ENCODE measurements at regions not wholly inside any gene's neighbourhood (a gene's known extent, or its start where the extent isn't known, plus 50 kb on each side); places are given as distances from the start of the nearest gene placed in this dataset.

DNA sequence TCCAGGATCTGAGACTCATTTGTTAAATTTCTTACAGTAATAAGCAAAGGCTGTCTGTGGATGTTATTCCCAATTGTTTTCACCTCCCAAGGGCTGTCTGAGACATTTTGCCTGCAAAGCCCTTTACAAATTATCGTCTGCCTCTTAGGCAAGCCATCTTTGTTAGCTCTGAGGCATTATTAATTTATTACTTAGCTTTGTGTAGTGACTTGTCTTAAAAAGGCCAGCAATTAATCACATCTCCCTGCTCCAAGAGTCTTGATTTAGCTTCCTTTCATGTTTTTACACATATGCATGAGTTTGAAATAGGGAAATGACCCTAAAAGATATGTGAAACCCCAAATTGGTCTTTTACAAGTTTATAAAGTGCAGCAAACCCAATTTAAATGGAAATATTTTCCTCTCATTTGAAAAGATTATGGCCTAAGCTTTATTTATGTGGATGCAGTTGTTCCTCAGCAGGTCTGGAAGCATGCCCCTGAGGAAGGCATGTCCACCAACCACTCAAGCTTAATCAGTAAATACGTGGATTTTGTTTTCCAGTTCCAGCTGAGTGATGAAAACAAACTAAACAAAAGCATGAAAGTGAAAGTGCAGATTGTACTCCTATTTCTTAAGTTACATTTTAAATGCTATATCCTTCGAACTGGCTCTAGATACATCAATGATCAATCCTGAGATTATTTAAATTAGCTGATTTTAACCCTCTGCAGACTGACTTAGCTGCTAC, 173.6 kb upstream of the LNX1 start:
- Mint-ChIP-seq H3K27me3 (ENCODE audit: low read depth in 3 of 3) (peaks cover 0 to 3% (median 2%) of the 10 kb centered on the region in 3 donors), H3K36me3 (no peaks in the 10 kb centered on the region), H3K4me3 (no peak overlapping the region), H3K9me3 (peaks cover 0 to 4% (median 0%) of the 10 kb centered on the region in 7 donors), H3K4me1 (no peaks in the 10 kb centered on the region), H3K27ac (no peak overlapping the region)
- Histone ChIP-seq H3K27ac (ENCODE audit: low read depth in 1 of 2, low read length in 2 of 2) (no peak overlapping the region), H3K9ac (ENCODE audit: insufficient read depth, low read length, poor library complexity, severe bottlenecking) (no peak overlapping the region), H3K4me3 (replicated peaks in 1 of 3; ENCODE audit: low read depth in 2 of 3, low read length in 3 of 3) (no peak overlapping the region), H3K79me2 (ENCODE audit: insufficient read depth, low read length) (no peaks in the 10 kb centered on the region), H3K36me3 (replicated peaks in 1 of 2; ENCODE audit: control insufficient read depth in 1 of 2, insufficient read depth in 2 of 2, low read length in 2 of 2) (no peaks in the 10 kb centered on the region), H2AFZ (ENCODE audit: insufficient read depth, low read depth, low read length, poor library complexity, severe bottlenecking) (no peak overlapping the region), H3K9me3 (replicated peaks in 1 of 2; ENCODE audit: control insufficient read depth in 1 of 2, insufficient read depth in 1 of 2, low read length in 2 of 2) (no peaks in the 10 kb centered on the region), H3K4me2 (replicated peaks; ENCODE audit: extremely low read depth, low read length, poor library complexity, severe bottlenecking) (no peak overlapping the region), H3K27me3 (ENCODE audit: control insufficient read depth in 2 of 2, insufficient read depth in 2 of 2, low read length in 2 of 2) (no peaks in the 10 kb centered on the region), H4K20me1 (ENCODE audit: insufficient read depth, low read length) (no peaks in the 10 kb centered on the region), H3K4me1 (ENCODE audit: control insufficient read depth in 1 of 2, insufficient read depth in 2 of 2, low read length in 2 of 2) (no peaks in the 10 kb centered on the region)
- no peak for DNase-seq
- no CpG with 5 or more reads among the region's 3 CpGs for WGBS (ENCODE audit: insufficient coverage)
- TF ChIP-seq, protein P1, sequence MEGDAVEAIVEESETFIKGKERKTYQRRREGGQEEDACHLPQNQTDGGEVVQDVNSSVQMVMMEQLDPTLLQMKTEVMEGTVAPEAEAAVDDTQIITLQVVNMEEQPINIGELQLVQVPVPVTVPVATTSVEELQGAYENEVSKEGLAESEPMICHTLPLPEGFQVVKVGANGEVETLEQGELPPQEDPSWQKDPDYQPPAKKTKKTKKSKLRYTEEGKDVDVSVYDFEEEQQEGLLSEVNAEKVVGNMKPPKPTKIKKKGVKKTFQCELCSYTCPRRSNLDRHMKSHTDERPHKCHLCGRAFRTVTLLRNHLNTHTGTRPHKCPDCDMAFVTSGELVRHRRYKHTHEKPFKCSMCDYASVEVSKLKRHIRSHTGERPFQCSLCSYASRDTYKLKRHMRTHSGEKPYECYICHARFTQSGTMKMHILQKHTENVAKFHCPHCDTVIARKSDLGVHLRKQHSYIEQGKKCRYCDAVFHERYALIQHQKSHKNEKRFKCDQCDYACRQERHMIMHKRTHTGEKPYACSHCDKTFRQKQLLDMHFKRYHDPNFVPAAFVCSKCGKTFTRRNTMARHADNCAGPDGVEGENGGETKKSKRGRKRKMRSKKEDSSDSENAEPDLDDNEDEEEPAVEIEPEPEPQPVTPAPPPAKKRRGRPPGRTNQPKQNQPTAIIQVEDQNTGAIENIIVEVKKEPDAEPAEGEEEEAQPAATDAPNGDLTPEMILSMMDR (IDR thresholded peaks at IDR 0.05), result no peak
- intact Hi-C loops (cut with micrococcal nuclease), result no loop called here

DNA sequence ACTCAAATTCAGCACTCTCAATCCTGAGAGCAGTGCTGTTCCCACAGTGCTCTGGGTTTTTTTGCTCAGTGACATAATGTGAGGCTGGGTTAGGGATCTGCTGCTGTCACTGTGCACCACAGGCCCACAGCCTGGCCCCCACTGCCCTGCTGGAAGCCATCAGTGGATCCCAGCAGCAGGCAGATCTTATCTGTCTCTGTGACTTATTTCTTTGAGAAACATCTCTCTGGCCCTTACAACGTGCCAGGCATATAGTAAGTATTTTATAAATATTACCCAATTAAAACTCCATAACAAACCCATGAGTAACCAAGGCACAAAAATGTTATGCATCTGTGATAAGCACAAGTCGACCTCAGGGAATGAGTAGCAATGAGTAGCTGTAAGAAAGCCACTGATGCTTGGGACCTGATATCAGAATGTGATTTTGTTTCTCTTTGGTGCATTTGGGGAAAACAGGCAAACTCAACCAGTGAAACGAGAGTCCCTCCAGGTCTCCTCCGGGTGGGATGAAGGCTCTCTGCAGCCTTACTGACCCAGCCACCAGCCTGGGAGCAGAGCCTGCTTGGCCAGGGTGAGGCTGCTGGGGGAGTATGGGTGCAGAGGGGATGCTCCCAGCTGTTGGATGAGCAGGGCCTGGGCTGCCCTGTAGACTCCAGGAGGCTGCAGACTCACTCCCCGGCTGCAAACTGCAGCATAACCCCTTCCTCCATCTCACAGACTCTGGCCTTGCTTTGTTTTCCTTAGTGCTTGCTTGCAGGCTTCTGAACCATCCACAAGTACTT, 172.7 kb upstream of the LNX1 start:
- H4K20me1 ChIP-seq (ENCODE audit: insufficient read depth, low read length), result no peaks in the 10 kb centered on the region

More for the DNA sequence above, 172.7 kb upstream of the LNX1 start:
- Mint-ChIP-seq H3K27ac (no peak overlapping the region), H3K4me1 (no peaks in the 10 kb centered on the region), H3K4me3 (no peak overlapping the region), H3K27me3 (ENCODE audit: low read depth in 3 of 3) (peaks cover 0 to 4% (median 2%) of the 10 kb centered on the region in 3 donors), H3K36me3 (no peaks in the 10 kb centered on the region), H3K9me3 (peaks cover 0 to 4% (median 0%) of the 10 kb centered on the region in 7 donors)
- Histone ChIP-seq H3K27ac (ENCODE audit: low read depth in 1 of 2, low read length in 2 of 2) (no peak overlapping the region), H3K4me3 (replicated peaks in 1 of 3; ENCODE audit: low read depth in 2 of 3, low read length in 3 of 3) (no peak overlapping the region), H3K4me2 (replicated peaks; ENCODE audit: extremely low read depth, low read length, poor library complexity, severe bottlenecking) (no peak overlapping the region), H3K9ac (ENCODE audit: insufficient read depth, low read length, poor library complexity, severe bottlenecking) (no peak overlapping the region), H3K4me1 (ENCODE audit: control insufficient read depth in 1 of 2, insufficient read depth in 2 of 2, low read length in 2 of 2) (no peaks in the 10 kb centered on the region), H3K36me3 (replicated peaks in 1 of 2; ENCODE audit: control insufficient read depth in 1 of 2, insufficient read depth in 2 of 2, low read length in 2 of 2) (no peaks in the 10 kb centered on the region), H3K27me3 (ENCODE audit: control insufficient read depth in 2 of 2, insufficient read depth in 2 of 2, low read length in 2 of 2) (no peaks in the 10 kb centered on the region), H3K79me2 (ENCODE audit: insufficient read depth, low read length) (no peaks in the 10 kb centered on the region), H3K9me3 (replicated peaks in 1 of 2; ENCODE audit: control insufficient read depth in 1 of 2, insufficient read depth in 1 of 2, low read length in 2 of 2) (no peaks in the 10 kb centered on the region), H2AFZ (ENCODE audit: insufficient read depth, low read depth, low read length, poor library complexity, severe bottlenecking) (no peak overlapping the region)
- TF ChIP-seq, protein P1 (IDR thresholded peaks at IDR 0.05), result no peak
- intact Hi-C loops (cut with micrococcal nuclease), result no loop called here
- DNase-seq, result no peak
- 78% methylated on average over 4 of the region's 5 CpGs for WGBS (ENCODE audit: insufficient coverage)

Data from CD14-positive monocyte (primary cell).